Adipocyte (in vitro differentiated cells): ENCODE measurements at regions not wholly inside any gene's neighbourhood (a gene's known extent, or its start where the extent isn't known, plus 50 kb on each side); places are given as distances from the start of the nearest gene placed in this dataset.

Source experiments
- DNase-seq: peaks from one replicate; pipeline ENCODE4 v3.0.0-alpha.2; 2015; ENCODE audit warnings: low read depth
- H3K27me3 ChIP-seq: replicated peaks from 2 replicates; pipeline ENCODE4 v1.7.0; 2013; ENCODE audit warnings: mild to moderate bottlenecking, low read length, moderate library complexity; ENCODE audit not compliant: control insufficient read depth, insufficient read depth
- H3K36me3 ChIP-seq: 2 replicates; pipeline ENCODE4 v1.7.0; 2013; ENCODE audit warnings: low read length, mild to moderate bottlenecking, moderate library complexity; ENCODE audit not compliant: control insufficient read depth, insufficient read depth, severe bottlenecking
- H3K4me1 ChIP-seq: 2 replicates; pipeline ENCODE4 v1.7.0; 2013; ENCODE audit warnings: mild to moderate bottlenecking, low read length, moderate library complexity; ENCODE audit not compliant: control insufficient read depth, insufficient read depth
- H3K4me3 ChIP-seq: 2 replicates; pipeline ENCODE4 v1.7.0; 2013; ENCODE audit warnings: mild to moderate bottlenecking, low read length, moderate library complexity
- H3K9ac ChIP-seq: 2 replicates; pipeline ENCODE4 v1.7.0; 2013; ENCODE audit warnings: mild to moderate bottlenecking, low read length, moderate library complexity
- H3K9me3 ChIP-seq: 2 replicates; pipeline ENCODE4 v1.7.0; 2013; ENCODE audit warnings: mild to moderate bottlenecking, low read length, moderate library complexity; ENCODE audit not compliant: control insufficient read depth

GRCh38 chr17:54099221-54099620, 276.5 kb downstream of the KIF2B start:
- no peak overlapping the region for H3K4me3 ChIP-seq
- H3K4me1 ChIP-seq = no peaks in the 10 kb centered on the region
- H3K36me3 ChIP-seq = no peaks in the 10 kb centered on the region
- no peak overlapping the region for H3K9ac ChIP-seq
- no peaks in the 10 kb centered on the region for H3K27me3 ChIP-seq
- no peak for DNase-seq
- H3K9me3 ChIP-seq = peaks cover 13% of the 10 kb centered on the region

GRCh38 chr17:54102246-54102645, 279.5 kb downstream of the KIF2B start:
- H3K4me3 ChIP-seq = no peak overlapping the region

GRCh38 chr17:54111576-54111975, 288.8 kb downstream of the KIF2B start:
- Histone ChIP-seq H3K27me3 (no peaks in the 10 kb centered on the region), H3K4me1 (no peaks in the 10 kb centered on the region), H3K9ac (no peak overlapping the region), H3K4me3 (no peak overlapping the region), H3K9me3 (no peaks in the 10 kb centered on the region), H3K36me3 (no peaks in the 10 kb centered on the region)
- no peak for DNase-seq

More at GRCh38 chr17:54102246-54102645, 279.5 kb downstream of the KIF2B start:
- Histone ChIP-seq H3K36me3 (no peaks in the 10 kb centered on the region), H3K9me3 (peaks cover 21% of the 10 kb centered on the region), H3K4me1 (no peaks in the 10 kb centered on the region), H3K9ac (no peak overlapping the region), H3K27me3 (no peaks in the 10 kb centered on the region)
- DNase-seq = no peak

GRCh38 chr17:54117452-54117851, 294.7 kb downstream of the KIF2B start:
- H3K4me1 ChIP-seq = no peaks in the 10 kb centered on the region
- peaks cover 4% of the 10 kb centered on the region for H3K9me3 ChIP-seq
- H3K4me3 ChIP-seq = no peak overlapping the region
- no peak overlapping the region for H3K9ac ChIP-seq
- H3K36me3 ChIP-seq = no peaks in the 10 kb centered on the region
- H3K27me3 ChIP-seq = no peaks in the 10 kb centered on the region
- no peak for DNase-seq

- H3K4me1 ChIP-seq = no peaks in the 10 kb centered on the region
- H3K9me3 ChIP-seq = peaks cover 2% of the 10 kb centered on the region
- H3K27me3 ChIP-seq = no peaks in the 10 kb centered on the region
- no peaks in the 10 kb centered on the region for H3K36me3 ChIP-seq
- H3K4me3 ChIP-seq = no peak overlapping the region
- H3K9ac ChIP-seq = no peak overlapping the region
- DNase-seq = no peak
Measured at GRCh38 chr17:54124456-54124855, 301.7 kb downstream of the KIF2B start.

- no peaks in the 10 kb centered on the region for H3K9me3 ChIP-seq
- H3K4me1 ChIP-seq = no peaks in the 10 kb centered on the region
- no peak overlapping the region for H3K4me3 ChIP-seq
- no peaks in the 10 kb centered on the region for H3K27me3 ChIP-seq
- no peak overlapping the region for H3K9ac ChIP-seq
- no peak for DNase-seq
- no peaks in the 10 kb centered on the region for H3K36me3 ChIP-seq
Measured at GRCh38 chr17:54153423-54153822, 330.7 kb downstream of the KIF2B start.

GRCh38 chr17:54157542-54157941, 334.8 kb downstream of the KIF2B start:
- Histone ChIP-seq H3K4me3 (no peak overlapping the region), H3K9ac (no peak overlapping the region), H3K27me3 (no peaks in the 10 kb centered on the region), H3K36me3 (no peaks in the 10 kb centered on the region), H3K4me1 (no peaks in the 10 kb centered on the region), H3K9me3 (no peaks in the 10 kb centered on the region)
- no peak for DNase-seq

- Histone ChIP-seq H3K36me3 (no peaks in the 10 kb centered on the region), H3K27me3 (no peaks in the 10 kb centered on the region), H3K9me3 (no peaks in the 10 kb centered on the region), H3K4me1 (no peaks in the 10 kb centered on the region), H3K4me3 (no peak overlapping the region), H3K9ac (no peak overlapping the region)
- DNase-seq = peak; percentile 27
Measured at GRCh38 chr17:54172096-54172984, 349.6 kb downstream of the KIF2B start.

- Histone ChIP-seq H3K36me3 (no peaks in the 10 kb centered on the region), H3K9ac (no peak overlapping the region), H3K9me3 (no peaks in the 10 kb centered on the region), H3K4me3 (no peak overlapping the region), H3K4me1 (no peaks in the 10 kb centered on the region), H3K27me3 (no peaks in the 10 kb centered on the region)
- DNase-seq = no peak
Measured at GRCh38 chr17:54172985-54173316, 350.2 kb downstream of the KIF2B start.

- Histone ChIP-seq H3K36me3 (no peaks in the 10 kb centered on the region), H3K9ac (no peak overlapping the region), H3K27me3 (no peaks in the 10 kb centered on the region), H3K9me3 (no peaks in the 10 kb centered on the region), H3K4me3 (no peak overlapping the region), H3K4me1 (no peaks in the 10 kb centered on the region)
- no peak for DNase-seq
Measured at GRCh38 chr17:54177606-54178308, 355.0 kb downstream of the KIF2B start.

GRCh38 chr17:54180950-54181349, 358.2 kb downstream of the KIF2B start:
- no peak for DNase-seq
- no peaks in the 10 kb centered on the region for H3K36me3 ChIP-seq
- H3K9ac ChIP-seq = no peak overlapping the region
- no peaks in the 10 kb centered on the region for H3K4me1 ChIP-seq
- H3K4me3 ChIP-seq = no peak overlapping the region
- H3K9me3 ChIP-seq = no peaks in the 10 kb centered on the region
- H3K27me3 ChIP-seq = no peaks in the 10 kb centered on the region
